Ascending aorta (tissue), 2 donors: ENCODE measurements at regions not wholly inside any gene's neighbourhood (a gene's known extent, or its start where the extent isn't known, plus 50 kb on each side); places are given as distances from the start of the nearest gene placed in this dataset.

Experiments used
- DNase-seq, 2 donors: peaks; one replicate each; pipeline ENCODE4 v3.0.0-alpha.2; 2019; ENCODE audit warnings: low spot score in 2 of 2
- H3K27ac ChIP-seq, 2 donors: fragments of 200-600 bp; sonication (generic); one replicate each; pipeline ENCODE4 v1.5.1; 2016 to 2017; ENCODE audit warnings: mild to moderate bottlenecking in 1 of 2
- H3K27me3 ChIP-seq: fragments of 200-600 bp; sonication (generic); one replicate; pipeline ENCODE4 v1.5.1; 2017
- H3K36me3 ChIP-seq, 2 donors: fragments of 200-600 bp; sonication (generic); one replicate each; pipeline ENCODE4 v1.5.1; 2016
- H3K4me1 ChIP-seq, 2 donors: fragments of 200-600 bp; sonication (generic); one replicate each; pipeline ENCODE4 v1.5.1; 2016 to 2017; ENCODE audit warnings: mild to moderate bottlenecking in 1 of 2
- H3K4me3 ChIP-seq, 2 donors: fragments of 200-600 bp; sonication (generic); one replicate each; pipeline ENCODE4 v1.5.1; 2016 to 2017; ENCODE audit warnings: mild to moderate bottlenecking in 1 of 2
- H3K9me3 ChIP-seq, 2 donors: fragments of 200-600 bp; sonication (generic); one replicate each; pipeline ENCODE4 v1.5.1; 2016
- intact Hi-C: fragments of 100-400 bp; cut with DNase I; formaldehyde crosslinking; loops from one replicate; pipeline ENCODE4 v1.15.1; 2023
- TF ChIP-seq, protein P1 (sequence below), 3 experiments: fragments of 200-600 bp in 2 of 3; fragments of 450-650 bp in 1 of 3; sonication (generic) in 2 of 3; IDR thresholded peaks; one replicate each; pipeline ENCODE4 v1.5.1; 2016 to 2019; ENCODE audit warnings: antibody characterized with exemption in 3 of 3, mild to moderate bottlenecking in 1 of 3, moderate library complexity in 1 of 3

DNA sequence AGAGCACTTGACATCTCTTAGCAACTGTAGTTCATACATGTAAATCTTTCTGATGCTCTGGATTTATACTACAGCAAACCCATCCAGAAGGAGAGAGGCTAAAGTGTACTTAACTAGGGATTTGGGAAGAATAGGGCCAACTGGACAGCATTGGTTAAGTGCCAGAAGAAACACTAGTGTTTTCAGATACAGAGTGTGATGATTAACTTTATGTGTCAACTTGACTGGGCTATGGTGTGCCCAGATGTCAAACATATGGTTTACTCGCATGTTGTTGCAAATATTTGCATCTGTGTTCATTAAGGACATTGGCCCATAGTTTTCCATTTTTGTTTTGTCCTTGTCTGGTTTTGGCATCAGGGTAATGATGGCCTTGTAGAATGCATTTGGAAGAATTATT lies 384.7 kb upstream of the KCND2 start:
- H3K36me3 ChIP-seq: no peaks in the 10 kb centered on the region
- TF ChIP-seq, protein P1, sequence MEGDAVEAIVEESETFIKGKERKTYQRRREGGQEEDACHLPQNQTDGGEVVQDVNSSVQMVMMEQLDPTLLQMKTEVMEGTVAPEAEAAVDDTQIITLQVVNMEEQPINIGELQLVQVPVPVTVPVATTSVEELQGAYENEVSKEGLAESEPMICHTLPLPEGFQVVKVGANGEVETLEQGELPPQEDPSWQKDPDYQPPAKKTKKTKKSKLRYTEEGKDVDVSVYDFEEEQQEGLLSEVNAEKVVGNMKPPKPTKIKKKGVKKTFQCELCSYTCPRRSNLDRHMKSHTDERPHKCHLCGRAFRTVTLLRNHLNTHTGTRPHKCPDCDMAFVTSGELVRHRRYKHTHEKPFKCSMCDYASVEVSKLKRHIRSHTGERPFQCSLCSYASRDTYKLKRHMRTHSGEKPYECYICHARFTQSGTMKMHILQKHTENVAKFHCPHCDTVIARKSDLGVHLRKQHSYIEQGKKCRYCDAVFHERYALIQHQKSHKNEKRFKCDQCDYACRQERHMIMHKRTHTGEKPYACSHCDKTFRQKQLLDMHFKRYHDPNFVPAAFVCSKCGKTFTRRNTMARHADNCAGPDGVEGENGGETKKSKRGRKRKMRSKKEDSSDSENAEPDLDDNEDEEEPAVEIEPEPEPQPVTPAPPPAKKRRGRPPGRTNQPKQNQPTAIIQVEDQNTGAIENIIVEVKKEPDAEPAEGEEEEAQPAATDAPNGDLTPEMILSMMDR (IDR thresholded peaks at IDR 0.05): no peak
- no peak overlapping the region for H3K27ac ChIP-seq
- no peak overlapping the region for H3K4me3 ChIP-seq
- no peaks in the 10 kb centered on the region for H3K4me1 ChIP-seq
- no peak for DNase-seq
- no peaks in the 10 kb centered on the region for H3K27me3 ChIP-seq
- no peaks in the 10 kb centered on the region for H3K9me3 ChIP-seq
- intact Hi-C loops: no loop called here

DNA sequence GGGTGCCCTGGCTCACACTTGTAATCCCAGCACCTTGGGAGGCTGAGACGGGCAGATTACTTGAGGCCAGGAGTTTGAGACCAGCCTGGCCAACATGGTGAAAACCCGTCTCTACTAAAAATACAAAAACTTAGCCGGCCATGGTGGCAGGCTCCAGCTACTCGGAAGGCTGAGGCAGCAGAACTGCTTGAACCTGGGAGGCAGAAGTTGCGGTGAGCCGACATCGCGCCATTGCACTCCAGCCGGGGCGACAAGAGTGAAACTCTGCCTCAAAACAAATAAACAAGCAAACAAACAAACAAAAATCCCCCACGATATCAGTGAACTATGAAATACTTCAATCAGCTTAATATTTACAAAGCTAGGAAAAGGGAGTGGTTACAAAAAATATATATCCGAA lies 382.3 kb upstream of the KCND2 start:
- Histone ChIP-seq H3K36me3 (no peaks in the 10 kb centered on the region), H3K27me3 (no peaks in the 10 kb centered on the region), H3K4me3 (no peak overlapping the region), H3K27ac (no peak overlapping the region), H3K4me1 (no peaks in the 10 kb centered on the region), H3K9me3 (no peaks in the 10 kb centered on the region)
- intact Hi-C loops: no loop called here
- TF ChIP-seq, protein P1 (IDR thresholded peaks at IDR 0.05): no peak
- DNase-seq: no peak

DNA sequence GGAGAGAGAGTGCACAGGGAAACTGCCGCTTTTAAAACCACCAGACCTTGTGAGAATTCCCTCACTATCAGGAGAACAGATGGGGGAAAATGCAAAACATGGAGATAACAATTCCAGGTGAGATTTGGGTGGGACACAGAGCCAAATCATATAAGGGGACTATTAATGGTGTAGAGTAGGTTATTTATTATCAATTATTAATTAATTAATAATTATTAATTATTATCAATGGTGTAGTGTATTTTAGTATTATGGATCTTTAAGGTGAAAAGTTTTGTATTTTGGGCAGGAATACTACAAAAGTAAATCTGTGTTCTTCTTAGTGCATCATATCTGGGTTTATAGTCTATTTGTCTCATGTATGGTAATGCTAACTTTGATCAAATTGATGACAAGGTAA lies 377.7 kb upstream of the KCND2 start:
- intact Hi-C loops: no loop called here
- Histone ChIP-seq H3K27me3 (no peaks in the 10 kb centered on the region), H3K4me1 (no peaks in the 10 kb centered on the region), H3K4me3 (no peak overlapping the region), H3K27ac (no peak overlapping the region), H3K9me3 (no peaks in the 10 kb centered on the region), H3K36me3 (no peaks in the 10 kb centered on the region)
- TF ChIP-seq, protein P1 (IDR thresholded peaks at IDR 0.05): no peak
- DNase-seq: no peak

DNA sequence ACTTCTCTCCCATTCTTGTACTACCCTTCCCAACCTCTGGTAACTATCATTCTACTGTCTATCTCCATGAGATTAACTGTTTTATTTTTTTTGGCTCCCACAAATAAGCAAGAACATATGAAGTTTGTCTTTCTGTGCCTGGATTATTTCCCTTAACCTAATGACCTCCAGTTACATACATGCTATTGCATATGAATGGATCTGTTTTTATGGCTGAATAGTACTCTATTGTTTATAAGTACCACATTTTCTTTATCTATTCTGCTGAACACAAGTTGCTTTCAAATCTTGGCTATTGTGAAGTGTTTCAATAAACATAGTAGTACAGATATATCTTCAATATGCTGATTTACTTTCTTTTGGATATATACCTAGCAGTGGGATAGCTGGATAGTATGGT lies 376.6 kb upstream of the KCND2 start:
- no peaks in the 10 kb centered on the region for H3K36me3 ChIP-seq
- TF ChIP-seq, protein P1 (IDR thresholded peaks at IDR 0.05): no peak
- H3K9me3 ChIP-seq: no peaks in the 10 kb centered on the region
- intact Hi-C loops: no loop called here
- H3K27ac ChIP-seq: no peak overlapping the region
- H3K27me3 ChIP-seq: no peaks in the 10 kb centered on the region
- H3K4me1 ChIP-seq: no peaks in the 10 kb centered on the region
- H3K4me3 ChIP-seq: no peak overlapping the region
- no peak for DNase-seq

DNA sequence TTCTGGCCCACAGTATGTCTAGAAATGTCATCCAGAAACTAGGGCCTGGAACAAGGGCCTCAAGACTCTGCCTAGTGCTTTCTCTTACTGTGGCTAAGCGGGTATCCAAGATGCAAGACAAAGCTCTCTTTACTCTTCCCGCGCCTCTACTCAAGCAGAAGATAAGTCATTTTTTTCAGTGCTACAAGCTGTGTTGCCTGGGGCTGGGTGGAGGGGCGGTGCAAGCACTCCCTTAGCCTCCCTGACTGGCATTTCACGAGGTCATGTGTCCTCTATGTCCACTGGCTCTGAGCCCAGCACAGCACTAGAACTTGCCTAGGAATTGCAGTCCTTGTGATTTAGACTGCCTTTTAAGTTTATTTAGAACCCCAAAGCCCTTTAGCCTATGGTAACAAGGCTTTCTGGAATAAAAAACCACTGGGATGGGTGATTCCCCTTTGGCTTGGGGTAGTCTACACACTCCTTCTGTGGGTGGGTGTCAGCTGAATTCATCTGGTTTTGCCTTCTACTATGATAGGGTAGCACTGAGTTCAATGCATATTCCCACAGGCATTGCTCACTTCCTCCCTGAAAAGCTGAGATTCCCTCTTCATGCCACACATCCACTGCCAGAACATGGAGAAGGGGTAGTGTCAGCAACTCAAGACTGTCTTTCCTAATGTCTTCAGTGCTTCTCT lies 371.8 kb upstream of the KCND2 start:
- intact Hi-C loops: no loop called here
- H3K4me1 ChIP-seq: no peaks in the 10 kb centered on the region
- TF ChIP-seq, protein P1 (IDR thresholded peaks at IDR 0.05): no peak
- no peak overlapping the region for H3K4me3 ChIP-seq
- no peaks in the 10 kb centered on the region for H3K36me3 ChIP-seq
- H3K27ac ChIP-seq: no peak overlapping the region
- H3K9me3 ChIP-seq: no peaks in the 10 kb centered on the region
- DNase-seq: no peak
- H3K27me3 ChIP-seq: no peaks in the 10 kb centered on the region

DNA sequence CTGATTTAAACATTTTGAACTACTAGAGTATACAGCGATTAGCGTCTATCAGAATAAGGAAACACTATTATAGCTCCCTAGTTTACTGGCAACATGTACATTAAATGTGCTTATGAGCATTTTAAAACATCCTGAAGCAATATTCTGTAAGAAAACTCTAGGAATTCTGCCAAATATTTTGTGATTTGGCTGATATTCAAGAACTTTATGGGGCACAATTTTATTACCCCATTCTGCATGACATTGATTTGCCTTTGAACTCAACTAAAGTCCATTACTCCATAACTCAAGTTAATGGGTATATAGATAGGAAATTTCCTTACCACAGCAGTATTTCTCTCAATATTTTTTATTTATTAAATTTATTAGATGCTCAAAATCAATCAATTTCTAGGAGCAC lies 369.9 kb upstream of the KCND2 start:
- Histone ChIP-seq H3K4me1 (no peaks in the 10 kb centered on the region), H3K4me3 (no peak overlapping the region), H3K9me3 (no peaks in the 10 kb centered on the region), H3K36me3 (no peaks in the 10 kb centered on the region), H3K27me3 (no peaks in the 10 kb centered on the region), H3K27ac (no peak overlapping the region)
- TF ChIP-seq, protein P1 (IDR thresholded peaks at IDR 0.05): no peak
- no peak for DNase-seq
- intact Hi-C loops: no loop called here
